LNCaP clone FGC (cell line): ENCODE measurements at regions not wholly inside any gene's neighbourhood (a gene's known extent, or its start where the extent isn't known, plus 50 kb on each side); places are given as distances from the start of the nearest gene placed in this dataset.

Experiments used
- DNase-seq: peaks from one replicate; pipeline ENCODE4 v3.0.0-alpha.2; 2011; ENCODE audit warnings: low read depth
- H3K4me3 ChIP-seq: 2 replicates; pipeline ENCODE4 v1.5.1; 2011; ENCODE audit warnings: mild to moderate bottlenecking, low read depth, low read length, control low read depth
- TF ChIP-seq, protein P1 (sequence below): IDR thresholded peaks from 2 replicates; pipeline ENCODE4 v1.5.1; 2012; ENCODE audit warnings: mild to moderate bottlenecking; ENCODE audit not compliant: control insufficient read depth, insufficient read depth; ENCODE audit errors: extremely low read depth

DNA sequence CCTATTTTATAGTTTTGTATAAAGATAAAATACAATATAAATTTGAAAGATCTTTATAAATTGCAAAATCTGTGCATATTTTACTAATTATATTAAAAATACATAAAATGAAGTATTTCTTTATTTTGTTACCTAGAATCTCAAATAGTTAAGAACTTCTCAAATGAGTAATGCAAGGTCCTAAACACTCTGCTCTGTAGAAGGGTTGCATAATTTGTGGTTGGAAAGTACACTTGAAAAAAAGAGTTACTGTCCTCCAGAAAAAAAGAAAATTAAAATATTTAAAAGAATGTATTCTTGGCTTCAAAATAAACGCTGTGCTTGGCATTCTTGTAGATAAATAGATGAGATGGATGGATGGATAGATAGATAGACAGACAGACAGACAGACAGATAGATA lies 428.8 kb upstream of the CDH6 start:
- DNase-seq: no peak
- TF ChIP-seq, protein P1, sequence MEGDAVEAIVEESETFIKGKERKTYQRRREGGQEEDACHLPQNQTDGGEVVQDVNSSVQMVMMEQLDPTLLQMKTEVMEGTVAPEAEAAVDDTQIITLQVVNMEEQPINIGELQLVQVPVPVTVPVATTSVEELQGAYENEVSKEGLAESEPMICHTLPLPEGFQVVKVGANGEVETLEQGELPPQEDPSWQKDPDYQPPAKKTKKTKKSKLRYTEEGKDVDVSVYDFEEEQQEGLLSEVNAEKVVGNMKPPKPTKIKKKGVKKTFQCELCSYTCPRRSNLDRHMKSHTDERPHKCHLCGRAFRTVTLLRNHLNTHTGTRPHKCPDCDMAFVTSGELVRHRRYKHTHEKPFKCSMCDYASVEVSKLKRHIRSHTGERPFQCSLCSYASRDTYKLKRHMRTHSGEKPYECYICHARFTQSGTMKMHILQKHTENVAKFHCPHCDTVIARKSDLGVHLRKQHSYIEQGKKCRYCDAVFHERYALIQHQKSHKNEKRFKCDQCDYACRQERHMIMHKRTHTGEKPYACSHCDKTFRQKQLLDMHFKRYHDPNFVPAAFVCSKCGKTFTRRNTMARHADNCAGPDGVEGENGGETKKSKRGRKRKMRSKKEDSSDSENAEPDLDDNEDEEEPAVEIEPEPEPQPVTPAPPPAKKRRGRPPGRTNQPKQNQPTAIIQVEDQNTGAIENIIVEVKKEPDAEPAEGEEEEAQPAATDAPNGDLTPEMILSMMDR: no peak
- H3K4me3 ChIP-seq: no peak overlapping the region

DNA sequence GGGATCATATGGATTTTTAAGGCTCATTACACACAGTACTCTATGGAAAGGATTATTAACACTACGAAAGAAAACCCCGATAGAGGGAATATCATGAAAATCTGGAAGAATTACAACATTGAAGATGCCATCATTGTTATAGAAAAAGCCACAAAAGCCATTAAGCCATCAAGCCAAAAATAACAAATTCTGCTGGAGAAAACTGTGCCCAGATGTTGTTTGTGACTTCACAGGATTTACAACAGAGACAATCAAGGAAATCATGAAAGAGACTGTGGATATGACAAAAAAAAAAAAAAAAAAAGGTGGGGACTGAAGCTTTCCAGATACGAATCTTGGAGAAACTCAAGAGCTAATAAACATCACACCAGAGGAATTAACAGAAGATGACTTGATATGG lies 433.8 kb upstream of the CDH6 start:
- DNase-seq: no peak
- no peak overlapping the region for H3K4me3 ChIP-seq
- TF ChIP-seq, protein P1: no peak

DNA sequence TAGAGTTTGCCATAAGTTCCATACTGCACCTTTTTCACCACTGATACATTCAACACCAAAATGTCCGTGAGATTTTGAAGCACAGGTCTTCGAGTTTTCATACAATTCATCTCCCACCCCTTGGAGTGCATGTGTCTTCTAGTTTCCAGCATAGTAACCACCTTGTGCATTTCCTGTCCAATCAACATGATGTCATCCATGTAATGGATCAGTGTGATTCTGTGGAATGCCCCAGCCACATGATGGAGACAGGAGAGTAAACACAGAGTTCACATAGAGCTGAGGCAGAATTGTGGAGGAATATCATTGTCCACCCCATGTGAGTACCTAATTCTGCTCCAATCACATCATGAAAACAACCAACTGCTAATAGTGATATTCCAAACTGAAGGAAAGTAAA lies 441.5 kb upstream of the CDH6 start:
- TF ChIP-seq, protein P1: no peak
- DNase-seq: no peak
- H3K4me3 ChIP-seq: no peak overlapping the region

DNA sequence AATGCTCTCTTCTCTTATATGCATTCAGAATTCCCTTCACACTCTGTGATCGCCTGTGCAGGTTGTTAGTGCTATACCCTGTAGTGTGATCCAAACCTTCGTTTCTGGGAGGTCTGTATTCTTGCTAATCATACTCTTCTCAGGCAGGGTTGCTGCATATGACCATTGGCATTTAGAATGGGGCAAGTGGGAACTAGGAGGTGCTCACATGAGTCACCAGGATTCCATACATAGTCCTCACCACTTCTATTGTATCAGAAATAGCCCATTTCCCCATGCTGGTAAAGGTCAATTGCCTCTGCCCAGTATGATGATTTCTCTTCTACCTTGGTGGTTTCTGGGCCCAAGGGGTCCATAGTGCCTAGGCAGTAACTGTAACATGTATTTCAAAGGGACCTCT lies 443.5 kb upstream of the CDH6 start:
- H3K4me3 ChIP-seq: no peak overlapping the region
- TF ChIP-seq, protein P1: no peak
- no peak for DNase-seq

DNA sequence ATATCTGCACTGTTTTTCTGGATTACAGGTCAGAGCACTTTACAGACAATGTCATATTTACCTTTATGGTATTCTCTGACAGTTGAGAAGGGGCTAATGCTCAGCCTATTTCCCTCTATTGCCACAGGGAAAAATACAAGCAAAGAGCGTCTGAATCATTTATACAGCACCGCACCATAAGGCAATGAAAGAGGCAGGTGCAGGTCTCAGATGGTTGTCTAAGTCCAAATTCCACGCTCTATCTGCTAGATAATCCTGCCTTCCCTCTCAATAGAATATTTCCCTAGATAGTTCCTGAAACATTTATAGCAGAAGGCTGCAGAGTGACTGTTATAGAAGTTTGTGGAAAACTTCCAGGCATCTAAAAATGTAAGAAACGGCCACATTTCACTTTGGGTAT lies 446.1 kb upstream of the CDH6 start:
- TF ChIP-seq, protein P1: no peak
- no peak overlapping the region for H3K4me3 ChIP-seq
- no peak for DNase-seq

DNA sequence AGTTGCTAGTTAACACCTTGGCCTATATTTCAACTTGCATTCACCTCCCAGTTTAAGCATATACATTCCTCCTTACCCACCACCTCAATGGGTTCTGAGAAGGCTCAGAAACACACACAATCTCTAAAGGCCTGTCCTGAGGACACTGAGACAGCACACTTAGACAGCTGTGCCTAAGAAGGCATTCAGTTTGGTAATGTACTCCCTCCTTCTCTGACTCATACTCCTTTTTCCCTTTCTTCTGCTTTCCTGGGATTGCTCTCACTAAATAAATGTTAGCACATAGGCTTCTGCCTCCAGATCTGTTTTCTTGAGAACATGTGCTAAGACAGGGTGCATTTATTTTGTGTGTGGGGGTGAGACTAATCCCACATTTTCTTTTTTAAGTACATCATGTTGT lies 456.8 kb upstream of the CDH6 start:
- H3K4me3 ChIP-seq: no peak overlapping the region
- DNase-seq: no peak
- TF ChIP-seq, protein P1: no peak

DNA sequence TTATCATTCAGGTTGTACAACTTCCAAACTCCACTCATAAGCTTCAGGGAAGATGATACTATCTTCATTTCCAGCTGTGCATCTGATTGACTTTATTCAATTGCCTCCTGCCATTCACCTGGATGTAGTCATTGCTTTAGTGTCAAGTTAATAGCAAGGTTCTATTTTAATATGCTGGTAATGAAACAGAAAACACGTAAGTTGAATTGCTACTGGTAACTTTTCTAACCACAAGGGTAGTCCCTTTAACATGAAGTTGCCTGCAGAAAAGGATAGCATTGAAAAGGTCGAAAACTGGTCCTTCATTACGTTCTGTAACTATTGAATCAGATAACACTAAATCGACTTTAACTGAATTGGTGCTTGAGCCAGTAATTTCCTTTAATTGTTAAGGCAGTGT lies 459.4 kb upstream of the CDH6 start:
- TF ChIP-seq, protein P1: no peak

More for the DNA sequence above, 459.4 kb upstream of the CDH6 start:
- H3K4me3 ChIP-seq: no peak overlapping the region
- DNase-seq: no peak
